ENCODE measurements at regions not wholly inside any gene's neighbourhood (a gene's known extent, or its start where the extent isn't known, plus 50 kb on each side); places are given as distances from the start of the nearest gene placed in this dataset.

DNA sequence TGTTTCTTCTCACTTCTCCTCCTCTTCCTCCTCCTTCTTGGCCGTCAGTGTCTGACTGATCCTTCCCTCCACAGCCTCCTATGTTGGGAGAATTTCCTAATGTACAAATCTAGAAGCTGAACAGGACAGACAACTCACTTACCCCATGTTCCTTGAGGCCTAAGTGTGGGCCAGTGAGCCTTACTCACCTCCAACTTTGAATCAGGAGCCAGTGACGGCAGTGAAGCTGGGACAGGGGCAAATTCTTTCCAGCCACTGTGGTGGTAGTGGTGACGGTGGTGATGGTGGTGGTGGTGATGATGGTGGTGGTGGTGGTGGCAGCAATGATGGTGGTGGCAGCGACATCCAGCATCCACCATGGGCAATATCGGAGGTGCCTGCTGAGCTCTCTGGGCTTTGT lies 166.3 kb downstream of the FAM43A start:
- no peaks in the 10 kb centered on the region for H3K27me3 ChIP-seq (ENCODE audit: insufficient read depth, low read length)
- peaks cover 15% of the 10 kb centered on the region for H3K4me1 ChIP-seq (ENCODE audit: insufficient read depth, low read length)
- no peak overlapping the region for H3K4me3 ChIP-seq (ENCODE audit: low read length)
- no peaks in the 10 kb centered on the region for H3K9me3 ChIP-seq (ENCODE audit: low read depth, low read length)

GRCh38 chr3:194852345-194852744 lies 166.7 kb downstream of the FAM43A start:
- H3K27me3 ChIP-seq (ENCODE audit: insufficient read depth, low read length) = no peaks in the 10 kb centered on the region
- peaks cover 15% of the 10 kb centered on the region for H3K4me1 ChIP-seq (ENCODE audit: insufficient read depth, low read length)
- H3K9me3 ChIP-seq (ENCODE audit: low read depth, low read length) = no peaks in the 10 kb centered on the region
- H3K4me3 ChIP-seq (ENCODE audit: low read length) = no peak overlapping the region

DNA sequence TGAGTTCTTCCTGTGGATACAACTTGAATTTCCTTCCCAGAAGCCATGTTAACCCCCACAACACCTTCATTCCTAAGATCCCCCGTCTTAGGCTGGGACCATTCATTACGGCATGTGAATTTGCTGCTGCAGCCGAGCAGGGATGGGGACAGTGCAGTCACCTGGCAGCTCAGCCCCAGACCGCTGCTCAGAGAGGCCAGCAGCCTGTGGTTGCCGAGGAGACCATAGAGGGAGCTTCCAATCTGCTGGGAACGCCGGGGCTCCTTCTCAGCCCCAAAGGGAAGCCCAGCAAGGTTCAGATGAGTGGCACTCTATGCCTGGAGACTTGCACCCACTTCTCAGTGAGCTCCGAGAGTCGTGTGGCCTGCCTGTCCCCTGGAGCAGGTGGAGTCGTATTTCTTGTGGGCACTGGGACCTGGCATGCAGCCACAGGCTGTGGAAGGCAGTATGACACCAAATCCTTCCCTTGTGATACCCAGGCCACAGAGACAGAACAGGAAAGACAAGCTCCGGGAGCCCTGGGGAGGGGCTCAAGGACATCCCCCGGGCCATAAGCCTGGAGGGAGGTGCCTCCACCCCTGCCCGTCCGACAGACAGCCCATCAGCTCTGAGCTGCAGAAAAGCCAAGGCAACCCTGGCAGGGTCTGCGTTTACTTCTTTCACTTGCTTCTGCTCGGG lies 167.3 kb downstream of the FAM43A start:
- no peaks in the 10 kb centered on the region for H3K27me3 ChIP-seq (ENCODE audit: insufficient read depth, low read length)
- peaks cover 15% of the 10 kb centered on the region for H3K4me1 ChIP-seq (ENCODE audit: insufficient read depth, low read length)
- no peaks in the 10 kb centered on the region for H3K9me3 ChIP-seq (ENCODE audit: low read depth, low read length)
- no peak overlapping the region for H3K4me3 ChIP-seq (ENCODE audit: low read length)

- no peaks in the 10 kb centered on the region for H3K27me3 ChIP-seq (ENCODE audit: insufficient read depth, low read length)
- H3K4me1 ChIP-seq (ENCODE audit: insufficient read depth, low read length) = peaks cover 15% of the 10 kb centered on the region
- H3K9me3 ChIP-seq (ENCODE audit: low read depth, low read length) = no peaks in the 10 kb centered on the region
- no peak overlapping the region for H3K4me3 ChIP-seq (ENCODE audit: low read length)
Observed at GRCh38 chr3:194854206-194854605, 168.5 kb downstream of the FAM43A start.

- H3K4me3 ChIP-seq (ENCODE audit: low read length) = no peak overlapping the region
- H3K4me1 ChIP-seq (ENCODE audit: insufficient read depth, low read length) = peaks cover 15% of the 10 kb centered on the region
- no peaks in the 10 kb centered on the region for H3K9me3 ChIP-seq (ENCODE audit: low read depth, low read length)
- H3K27me3 ChIP-seq (ENCODE audit: insufficient read depth, low read length) = no peaks in the 10 kb centered on the region
Observed at GRCh38 chr3:194854659-194855390, 169.1 kb downstream of the FAM43A start.

DNA sequence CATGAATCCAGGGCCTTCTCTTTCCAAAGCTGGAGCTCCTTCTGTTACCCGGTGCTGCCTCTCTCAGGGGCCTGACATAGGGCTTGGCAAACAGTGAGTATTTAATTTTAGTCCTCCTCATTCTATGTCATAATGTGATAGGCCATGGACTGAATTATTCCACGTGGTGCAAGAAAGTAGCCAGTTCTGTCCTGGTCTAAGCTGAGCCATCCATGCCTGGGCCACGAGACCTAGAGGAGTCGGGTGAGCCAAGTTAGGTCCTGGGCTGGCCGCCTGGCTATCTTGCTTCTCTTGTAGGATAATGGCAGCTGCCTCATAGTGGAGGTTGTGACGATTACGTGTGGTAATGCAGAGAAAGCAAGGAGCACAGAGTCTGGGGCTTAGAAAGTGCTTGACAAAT lies 170.6 kb downstream of the FAM43A start:
- Histone ChIP-seq H3K9me3 (ENCODE audit: low read depth, low read length) (no peaks in the 10 kb centered on the region), H3K27me3 (ENCODE audit: insufficient read depth, low read length) (no peaks in the 10 kb centered on the region), H3K4me1 (ENCODE audit: insufficient read depth, low read length) (peaks cover 21% of the 10 kb centered on the region), H3K4me3 (ENCODE audit: low read length) (no peak overlapping the region)

GRCh38 chr3:194857469-194858113 lies 171.9 kb downstream of the FAM43A start:
- Histone ChIP-seq H3K4me3 (ENCODE audit: low read length) (no peak overlapping the region), H3K27me3 (ENCODE audit: insufficient read depth, low read length) (no peaks in the 10 kb centered on the region), H3K4me1 (ENCODE audit: insufficient read depth, low read length) (peaks cover 27% of the 10 kb centered on the region), H3K9me3 (ENCODE audit: low read depth, low read length) (no peaks in the 10 kb centered on the region)

DNA sequence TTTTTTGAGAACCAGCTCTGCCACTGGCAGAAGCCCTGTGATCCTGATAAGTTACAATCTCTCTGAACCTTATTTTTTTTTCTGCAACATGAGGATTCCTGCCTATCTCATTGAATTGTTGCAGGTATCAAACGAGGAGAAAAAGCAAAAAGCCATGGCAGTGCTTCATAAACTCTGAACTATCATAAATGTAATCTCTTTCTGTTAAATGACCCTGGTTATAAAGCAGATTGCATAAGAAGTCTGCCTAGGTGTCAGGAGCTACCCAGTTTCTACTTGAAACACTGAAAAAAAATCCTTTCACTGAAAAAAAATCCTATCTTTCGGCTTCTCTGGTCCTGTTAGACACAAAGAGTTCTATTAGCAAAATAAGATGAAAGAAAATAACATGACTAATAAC lies 172.7 kb downstream of the FAM43A start:
- peaks cover 27% of the 10 kb centered on the region for H3K4me1 ChIP-seq (ENCODE audit: insufficient read depth, low read length)
- H3K9me3 ChIP-seq (ENCODE audit: low read depth, low read length) = no peaks in the 10 kb centered on the region
- no peak overlapping the region for H3K4me3 ChIP-seq (ENCODE audit: low read length)
- no peaks in the 10 kb centered on the region for H3K27me3 ChIP-seq (ENCODE audit: insufficient read depth, low read length)

DNA sequence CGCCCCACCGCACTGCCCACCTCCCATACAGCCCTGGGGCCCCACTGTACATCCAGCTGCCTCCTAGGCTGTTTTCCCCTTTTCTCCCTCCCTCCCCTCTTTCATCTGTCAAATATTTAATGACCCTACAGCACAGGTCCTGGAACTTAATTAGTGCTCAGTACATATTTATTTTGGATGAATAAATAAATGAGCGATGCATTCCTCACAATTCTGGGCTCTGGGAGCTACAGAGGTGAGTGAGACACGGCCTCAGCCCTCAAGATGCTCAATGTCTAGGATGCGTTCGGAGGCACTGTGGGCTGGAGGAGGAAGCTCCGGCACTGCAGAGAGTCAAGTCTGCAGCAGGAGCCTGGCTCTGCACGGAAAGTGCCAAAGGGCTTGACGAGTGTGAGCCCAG lies 175.0 kb downstream of the FAM43A start:
- H3K27me3 ChIP-seq (ENCODE audit: insufficient read depth, low read length) = no peaks in the 10 kb centered on the region
- H3K4me1 ChIP-seq (ENCODE audit: insufficient read depth, low read length) = peaks cover 19% of the 10 kb centered on the region
- H3K4me3 ChIP-seq (ENCODE audit: low read length) = no peak overlapping the region
- H3K9me3 ChIP-seq (ENCODE audit: low read depth, low read length) = no peaks in the 10 kb centered on the region

- Histone ChIP-seq H3K4me3 (ENCODE audit: low read length) (no peak overlapping the region), H3K4me1 (ENCODE audit: insufficient read depth, low read length) (peaks cover 24% of the 10 kb centered on the region), H3K27me3 (ENCODE audit: insufficient read depth, low read length) (no peaks in the 10 kb centered on the region), H3K9me3 (ENCODE audit: low read depth, low read length) (no peaks in the 10 kb centered on the region)
Observed at GRCh38 chr3:194861375-194861774, 175.7 kb downstream of the FAM43A start.

DNA sequence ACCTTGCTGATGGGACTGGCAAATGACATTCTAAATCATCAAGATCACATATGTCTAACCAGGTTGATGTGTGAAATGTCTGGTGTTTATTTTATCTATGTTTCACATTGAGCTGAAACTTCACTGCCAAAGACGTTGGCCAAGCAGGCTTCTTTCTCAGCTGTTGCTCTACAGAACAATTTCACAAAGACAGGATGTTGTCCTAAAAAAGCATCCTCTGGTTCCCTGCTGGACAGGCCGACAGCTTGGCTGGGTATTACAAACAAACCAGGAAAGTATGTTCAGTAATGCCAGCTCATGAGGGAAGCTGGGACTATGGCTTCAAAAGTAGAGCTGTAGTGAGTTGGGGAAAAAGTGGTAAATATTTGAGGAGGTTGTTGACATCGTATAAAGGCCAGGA lies 179.4 kb downstream of the FAM43A start:
- Histone ChIP-seq H3K4me1 (ENCODE audit: insufficient read depth, low read length) (peaks cover 39% of the 10 kb centered on the region), H3K27me3 (ENCODE audit: insufficient read depth, low read length) (no peaks in the 10 kb centered on the region), H3K9me3 (ENCODE audit: low read depth, low read length) (no peaks in the 10 kb centered on the region), H3K4me3 (ENCODE audit: low read length) (no peak overlapping the region)

DNA sequence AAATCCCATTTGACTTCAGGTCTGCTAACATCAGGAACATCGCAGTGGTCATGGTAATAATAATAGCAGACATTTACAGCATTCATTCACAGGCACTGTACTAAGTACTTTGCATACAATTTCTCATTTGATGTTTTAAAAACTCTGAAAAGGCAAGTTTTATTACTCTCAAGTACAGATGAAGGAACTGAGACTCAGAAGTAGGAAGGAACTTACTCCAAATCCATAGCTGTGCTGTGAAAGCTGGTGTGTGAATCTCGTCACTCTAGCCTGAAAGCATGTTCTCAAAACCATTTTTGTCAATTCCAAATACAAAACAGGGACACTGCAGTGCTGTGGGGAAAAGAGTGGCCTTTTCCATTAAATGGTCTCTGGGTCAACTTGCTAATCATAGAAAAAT lies 179.9 kb downstream of the FAM43A start:
- Histone ChIP-seq H3K9me3 (ENCODE audit: low read depth, low read length) (no peaks in the 10 kb centered on the region), H3K27me3 (ENCODE audit: insufficient read depth, low read length) (no peaks in the 10 kb centered on the region), H3K4me1 (ENCODE audit: insufficient read depth, low read length) (peaks cover 39% of the 10 kb centered on the region), H3K4me3 (ENCODE audit: low read length) (no peak overlapping the region)

GRCh38 chr3:194866236-194866635 lies 180.6 kb downstream of the FAM43A start:
- H3K27me3 ChIP-seq (ENCODE audit: insufficient read depth, low read length) = no peaks in the 10 kb centered on the region
- no peak overlapping the region for H3K4me3 ChIP-seq (ENCODE audit: low read length)
- H3K4me1 ChIP-seq (ENCODE audit: insufficient read depth, low read length) = peaks cover 38% of the 10 kb centered on the region
- no peaks in the 10 kb centered on the region for H3K9me3 ChIP-seq (ENCODE audit: low read depth, low read length)

DNA sequence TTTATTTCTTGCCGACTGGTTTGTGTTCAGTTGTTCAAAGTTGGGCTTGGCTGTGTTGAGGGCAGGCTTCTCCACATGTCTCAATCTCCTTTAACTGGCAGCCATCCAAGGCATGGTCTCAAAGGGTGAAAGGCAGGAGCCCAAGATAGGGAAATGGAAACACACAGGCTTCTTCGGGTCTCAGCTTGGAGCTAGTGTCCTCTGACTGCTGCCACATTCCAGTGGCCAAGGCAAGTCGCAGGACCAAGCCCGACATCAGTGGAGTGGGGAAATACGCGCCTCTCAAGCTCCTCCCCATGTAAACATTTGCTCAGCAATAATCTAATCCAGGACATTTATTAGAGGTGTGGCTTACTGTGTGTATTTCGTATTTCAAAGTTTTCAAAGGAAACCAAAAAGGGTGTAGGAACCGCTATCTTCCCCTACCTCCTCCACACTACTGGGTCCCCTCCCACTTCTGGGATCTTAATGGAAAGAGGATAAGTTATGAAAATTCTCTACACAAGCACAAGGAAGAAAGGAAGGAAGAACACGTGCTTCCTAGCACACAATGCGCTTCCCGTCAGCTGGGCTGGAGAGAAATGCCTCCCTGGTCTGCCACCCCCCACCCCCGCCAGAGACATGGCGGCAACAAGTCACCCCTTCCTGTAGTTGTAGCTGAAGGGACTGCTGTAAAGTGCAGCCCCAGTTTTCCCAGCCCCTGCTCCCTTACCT lies 181.7 kb downstream of the FAM43A start:
- Histone ChIP-seq H3K4me3 (ENCODE audit: low read length) (no peak overlapping the region), H3K27me3 (ENCODE audit: insufficient read depth, low read length) (no peaks in the 10 kb centered on the region), H3K4me1 (ENCODE audit: insufficient read depth, low read length) (peaks cover 43% of the 10 kb centered on the region), H3K9me3 (ENCODE audit: low read depth, low read length) (no peaks in the 10 kb centered on the region)

GRCh38 chr3:194868831-194869230 lies 183.1 kb downstream of the FAM43A start:
- no peak overlapping the region for H3K4me3 ChIP-seq (ENCODE audit: low read length)
- no peaks in the 10 kb centered on the region for H3K9me3 ChIP-seq (ENCODE audit: low read depth, low read length)
- no peaks in the 10 kb centered on the region for H3K27me3 ChIP-seq (ENCODE audit: insufficient read depth, low read length)
- H3K4me1 ChIP-seq (ENCODE audit: insufficient read depth, low read length) = peaks cover 55% of the 10 kb centered on the region
